ENCODE measurements at regions not wholly inside any gene's neighbourhood (a gene's known extent, or its start where the extent isn't known, plus 50 kb on each side); places are given as distances from the start of the nearest gene placed in this dataset.

DNA sequence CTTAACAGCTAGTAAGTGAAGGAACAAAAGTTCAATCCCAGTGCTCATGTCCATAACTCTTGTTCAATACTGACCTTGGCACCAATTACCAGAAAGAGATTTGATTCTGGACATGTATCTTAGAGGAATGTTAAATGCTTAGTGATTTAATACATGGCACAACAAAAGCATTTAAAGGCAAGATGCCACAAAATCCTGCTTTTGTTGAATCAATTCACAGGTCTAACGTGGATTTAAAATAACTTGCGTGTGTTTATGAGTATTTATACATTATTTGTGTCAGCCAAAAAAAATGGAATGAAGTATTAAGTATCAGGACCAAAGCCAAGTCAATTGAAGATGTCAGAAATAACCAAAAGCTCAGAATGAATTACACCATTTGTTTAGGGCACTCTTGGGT is 85.4 kb upstream of the GIMD1 start:
- H3K27ac ChIP-seq (ENCODE audit: insufficient read depth, low read depth, low read length), result no peak overlapping the region
- no peak overlapping the region for H3K4me2 ChIP-seq (ENCODE audit: insufficient read depth, low read length)
- H3K4me3 ChIP-seq (replicated peaks in 1 of 3; ENCODE audit: insufficient read depth in 1 of 3, low read depth in 1 of 3, low read length in 3 of 3), result no peak overlapping the region
- dilution Hi-C loops (cut with MboI; ENCODE audit: extremely low pct_ligation_motif_present, low sequenced_read_pairs), result no loop called here
- no peaks in the 10 kb centered on the region for H3K36me3 ChIP-seq (ENCODE audit: control insufficient read depth in 2 of 2, extremely low read depth in 1 of 2, insufficient read depth in 2 of 2, low read length in 2 of 2)
- FAIRE-seq (no peak), DNase-seq (ENCODE audit: low read depth, low spot score) (no peak)
- H3K79me2 ChIP-seq (ENCODE audit: control insufficient read depth, insufficient read depth, low read length), result no peaks in the 10 kb centered on the region
- intact Hi-C loops (cut with micrococcal nuclease), result no loop called here
- H4K20me1 ChIP-seq (replicated peaks; ENCODE audit: control insufficient read depth, extremely low read depth, insufficient read depth, low read length), result no peaks in the 10 kb centered on the region
- TF ChIP-seq POLR2A (IDR thresholded peaks at IDR 0.05; ENCODE audit: low read depth, low read length), result no peak
- no peak for TF ChIP-seq JUN (IDR thresholded peaks at IDR 0.05; ENCODE audit: borderline replicate concordance, insufficient read depth, insufficient read length, low read depth)
- no peak for TF ChIP-seq EZH2 (IDR thresholded peaks at IDR 0.05; ENCODE audit: borderline replicate concordance, low read depth, low read length, severe bottlenecking)
- TF ChIP-seq CTCF (IDR thresholded peaks at IDR 0.05; ENCODE audit: extremely low read depth in 1 of 2, insufficient read depth in 1 of 2, low read depth in 1 of 2, low read length in 2 of 2), result no peak
- TF ChIP-seq, protein P1, sequence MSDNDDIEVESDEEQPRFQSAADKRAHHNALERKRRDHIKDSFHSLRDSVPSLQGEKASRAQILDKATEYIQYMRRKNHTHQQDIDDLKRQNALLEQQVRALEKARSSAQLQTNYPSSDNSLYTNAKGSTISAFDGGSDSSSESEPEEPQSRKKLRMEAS (IDR thresholded peaks at IDR 0.05; ENCODE audit: insufficient read depth, insufficient read length), result no peak
- no peak for TF ChIP-seq POLR2AphosphoS5 (IDR thresholded peaks at IDR 0.05; ENCODE audit: insufficient read depth, low read depth, low read length)
- no peak for TF ChIP-seq GATA2 (IDR thresholded peaks at IDR 0.05; ENCODE audit: insufficient read depth, insufficient read length, low read depth, low read length)
- TF ChIP-seq FOS (IDR thresholded peaks at IDR 0.05; ENCODE audit: borderline replicate concordance, insufficient read depth, low read length), result no peak
- no peak for TF ChIP-seq MYC (IDR thresholded peaks at IDR 0.05; ENCODE audit: low read depth, low read length)
- BruUV-seq (replicated peaks), result no TSS peak
- no peaks in the 10 kb centered on the region for H3K9me1 ChIP-seq (replicated peaks; ENCODE audit: control insufficient read depth, extremely low read depth, insufficient read depth, low read length)
- no peak overlapping the region for H3K9ac ChIP-seq (replicated peaks; ENCODE audit: extremely low read depth, insufficient read depth, low read length)
- ChIA-PET POLR2A (no interaction called here), CTCF (no interaction called here)
- no peaks in the 10 kb centered on the region for H3K9me3 ChIP-seq (replicated peaks; ENCODE audit: control insufficient read depth, insufficient read depth, low read length)
- H3K4me1 ChIP-seq (ENCODE audit: control insufficient read depth, extremely low read depth, insufficient read depth, low read length), result no peaks in the 10 kb centered on the region
- no peak overlapping the region for H2AFZ ChIP-seq (ENCODE audit: low read depth, low read length)
- H3K27me3 ChIP-seq (ENCODE audit: control insufficient read depth in 2 of 2, insufficient read depth in 2 of 2, low read length in 2 of 2), result no peaks in the 10 kb centered on the region

All from endothelial cell of umbilical vein (primary cell).